CD4-positive, alpha-beta T cell treated with Interferon gamma for 1 hour (primary cell): ENCODE measurements at regions not wholly inside any gene's neighbourhood (a gene's known extent, or its start where the extent isn't known, plus 50 kb on each side); places are given as distances from the start of the nearest gene placed in this dataset.

Source experiments
- DNase-seq: peaks from one replicate; pipeline ENCODE4 v3.0.0-alpha.2; 2020

DNA sequence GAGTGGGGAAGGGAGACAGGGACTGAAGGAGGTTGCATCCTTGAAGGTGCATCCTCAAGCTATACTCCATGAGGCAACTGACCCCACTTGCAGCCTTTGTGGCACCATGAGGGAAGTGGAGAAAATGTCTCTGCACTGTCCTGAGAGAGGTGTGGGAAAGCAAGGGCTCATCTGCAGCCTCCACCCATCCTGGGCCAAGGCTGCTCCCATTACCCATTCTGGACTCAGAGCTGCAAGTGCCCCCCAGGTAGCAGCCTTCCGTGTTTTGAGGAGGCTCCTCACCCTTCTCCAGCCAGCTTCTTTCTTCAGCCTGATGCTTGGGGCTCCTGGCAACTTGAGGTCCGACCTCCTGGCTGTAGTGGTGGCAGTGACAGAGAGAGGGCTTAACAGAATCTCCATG is 294.6 kb downstream of the CDH26 start:
- DNase-seq: no peak

DNA sequence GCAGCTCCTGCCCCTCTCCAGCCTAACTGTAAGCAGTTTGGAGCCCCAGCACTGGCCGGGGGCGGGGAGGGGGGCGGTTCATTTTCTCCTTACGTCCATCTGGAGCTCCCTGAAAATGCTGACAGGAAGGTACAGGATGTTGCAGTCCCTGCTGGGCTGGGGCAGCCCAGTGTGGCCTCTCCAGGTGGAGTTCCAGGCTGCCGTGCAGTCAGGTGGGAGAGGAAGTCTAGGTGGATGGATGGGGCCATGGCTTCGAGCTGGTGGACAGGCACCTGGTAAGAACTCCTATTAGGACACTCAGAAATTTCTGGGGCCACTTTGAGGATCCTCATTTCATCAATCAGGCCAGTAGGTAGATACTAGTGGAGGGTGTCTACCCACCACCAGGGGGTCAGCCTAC is 295.2 kb downstream of the CDH26 start:
- no peak for DNase-seq

DNA sequence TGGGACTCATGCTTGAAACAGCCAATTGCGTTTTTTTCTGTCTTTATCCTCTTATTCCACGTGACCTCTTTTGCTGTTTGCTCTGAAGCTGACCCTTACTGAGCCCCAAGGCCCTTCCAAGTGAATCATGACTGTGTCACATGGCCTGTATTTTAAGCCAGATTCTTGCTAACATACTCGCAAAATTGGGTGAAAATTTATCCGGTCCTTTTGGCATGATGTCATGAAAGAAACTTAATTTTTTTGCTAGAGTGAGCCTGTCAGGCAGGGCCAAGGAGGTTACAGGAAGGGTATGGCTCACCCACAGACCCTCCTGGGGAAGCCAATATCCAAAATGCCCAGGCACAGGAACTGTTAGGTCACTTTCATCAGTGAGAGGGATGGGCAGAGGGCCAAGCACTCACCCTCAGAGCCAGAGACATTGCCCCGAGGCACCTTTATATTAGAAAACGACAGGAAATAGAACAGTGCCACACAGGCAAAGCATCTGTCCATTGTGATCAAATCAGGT is 296.7 kb downstream of the CDH26 start:
- DNase-seq: no peak

DNA sequence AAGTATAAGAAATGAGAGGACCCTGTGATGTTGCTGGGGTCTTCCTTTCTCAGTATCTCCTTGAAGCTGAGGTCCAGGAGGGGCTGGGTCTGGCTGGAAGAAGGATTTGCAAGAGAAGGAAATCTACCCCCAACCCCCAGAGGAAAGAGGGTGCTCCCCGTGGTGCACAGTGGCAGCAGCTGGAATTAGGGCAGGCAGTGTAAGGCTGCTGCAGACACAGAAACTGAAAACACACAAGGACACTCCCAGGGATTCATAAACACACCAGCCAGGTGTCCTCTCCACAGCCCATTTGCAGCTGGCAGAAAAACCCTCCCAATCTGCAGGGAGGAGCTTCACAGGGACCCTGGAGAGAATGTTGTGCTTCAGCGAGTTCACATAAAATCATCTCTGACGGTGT is 297.2 kb downstream of the CDH26 start:
- DNase-seq: no peak

DNA sequence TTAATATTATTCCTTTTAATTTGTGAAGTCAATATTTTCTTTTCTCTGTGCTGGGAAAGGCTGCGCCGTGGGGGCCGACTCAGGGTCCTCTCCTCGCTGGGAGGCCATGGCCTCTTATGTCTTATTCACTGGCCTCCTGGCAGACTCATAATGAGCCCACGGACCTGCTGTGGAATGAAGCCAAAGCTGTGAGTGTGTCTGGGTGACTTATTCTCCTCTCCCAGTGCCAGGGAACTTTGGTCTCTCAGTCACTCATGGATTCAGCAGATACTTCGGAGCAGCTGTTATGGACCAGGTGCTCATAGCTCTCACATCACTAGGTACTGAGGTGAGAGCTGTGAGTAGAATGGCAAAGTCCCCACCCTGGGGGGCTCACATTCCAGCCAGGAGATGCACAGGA is 297.6 kb downstream of the CDH26 start:
- DNase-seq: no peak

DNA sequence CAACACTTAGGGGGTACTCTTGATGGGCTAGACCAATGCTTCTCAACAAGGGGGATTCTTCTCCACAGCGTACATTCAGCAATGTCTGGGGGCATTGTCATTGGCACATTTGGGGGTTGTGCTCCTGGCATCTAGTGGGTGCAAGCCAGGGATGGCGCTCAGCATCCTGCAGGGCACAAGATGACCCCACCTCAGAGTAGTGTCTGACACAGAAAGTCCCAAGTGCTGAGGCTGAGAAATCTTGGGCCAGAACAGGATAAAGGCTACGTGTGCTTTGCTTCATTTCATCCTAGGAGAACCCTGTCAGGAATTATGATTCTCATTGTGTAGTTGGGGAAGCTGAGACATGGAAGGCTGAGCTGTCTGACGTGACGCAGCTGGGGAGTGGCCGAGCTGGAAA is 298.6 kb downstream of the CDH26 start:
- DNase-seq: no peak

DNA sequence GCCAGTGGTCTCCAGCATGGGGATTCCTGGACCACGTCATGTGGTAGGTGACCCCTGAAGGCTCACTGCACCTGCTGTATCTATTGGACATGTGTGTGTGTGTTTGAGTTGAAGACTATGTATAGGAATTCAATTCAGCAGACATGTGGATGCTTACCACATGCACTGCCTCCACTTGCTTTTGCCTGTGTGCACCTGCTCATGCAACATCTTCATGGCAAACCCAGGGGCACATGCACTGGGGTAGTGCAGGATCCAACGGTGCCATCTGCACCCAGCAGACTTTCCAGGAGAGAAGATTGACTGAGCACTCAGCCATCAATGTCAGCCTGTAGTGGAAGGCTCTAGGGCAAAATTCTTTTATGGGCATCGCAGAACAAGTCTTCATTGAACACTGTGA is 299.4 kb downstream of the CDH26 start:
- no peak for DNase-seq

DNA sequence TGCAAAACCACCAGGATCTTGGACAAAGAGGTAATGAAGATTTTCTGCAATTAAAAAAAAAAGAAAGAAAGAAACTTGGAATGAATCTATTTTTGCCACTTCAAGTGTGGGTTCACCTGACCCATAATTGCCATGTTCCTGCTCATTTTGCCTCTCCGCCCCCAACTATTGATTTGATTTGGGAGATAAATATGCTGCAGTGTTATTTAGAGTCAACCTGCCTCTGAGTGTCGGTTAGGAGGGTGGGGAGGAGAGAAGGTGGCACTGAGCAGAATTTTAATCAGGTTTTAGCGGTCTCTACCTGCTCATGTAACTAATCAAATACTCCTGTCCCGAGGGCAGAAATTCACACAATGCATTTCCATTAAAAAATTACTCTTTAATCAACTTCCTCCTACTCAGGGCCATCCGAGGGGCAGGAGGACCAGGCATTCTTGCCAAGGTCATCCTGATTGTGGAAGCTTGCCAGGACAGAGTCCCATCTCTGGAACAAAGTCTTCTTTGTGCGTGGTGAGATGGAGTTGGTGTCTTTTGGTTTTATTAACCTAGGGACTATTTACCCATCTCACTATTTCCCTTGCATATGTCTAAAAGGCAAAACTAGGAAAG is 300.1 kb downstream of the CDH26 start:
- DNase-seq: no peak

DNA sequence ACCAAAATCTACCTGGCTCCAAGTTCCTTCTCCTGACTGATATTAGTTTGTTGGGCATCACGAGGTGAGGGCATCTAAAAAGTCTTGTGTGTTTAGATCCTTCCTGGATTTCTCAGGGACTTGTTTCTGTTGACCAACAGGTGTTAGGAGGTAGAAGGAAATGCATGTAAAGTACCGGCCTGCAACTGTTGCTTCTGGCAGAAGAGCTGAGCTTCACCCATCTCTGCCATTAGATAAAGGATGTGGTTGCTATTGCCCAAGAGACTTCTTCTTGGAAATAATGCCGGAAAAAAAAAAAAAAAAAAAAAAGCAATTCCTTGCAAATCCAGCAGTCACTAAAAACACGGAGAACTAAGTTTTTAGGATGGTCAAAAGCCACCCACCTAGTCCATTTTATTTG is 303.1 kb downstream of the CDH26 start:
- no peak for DNase-seq

DNA sequence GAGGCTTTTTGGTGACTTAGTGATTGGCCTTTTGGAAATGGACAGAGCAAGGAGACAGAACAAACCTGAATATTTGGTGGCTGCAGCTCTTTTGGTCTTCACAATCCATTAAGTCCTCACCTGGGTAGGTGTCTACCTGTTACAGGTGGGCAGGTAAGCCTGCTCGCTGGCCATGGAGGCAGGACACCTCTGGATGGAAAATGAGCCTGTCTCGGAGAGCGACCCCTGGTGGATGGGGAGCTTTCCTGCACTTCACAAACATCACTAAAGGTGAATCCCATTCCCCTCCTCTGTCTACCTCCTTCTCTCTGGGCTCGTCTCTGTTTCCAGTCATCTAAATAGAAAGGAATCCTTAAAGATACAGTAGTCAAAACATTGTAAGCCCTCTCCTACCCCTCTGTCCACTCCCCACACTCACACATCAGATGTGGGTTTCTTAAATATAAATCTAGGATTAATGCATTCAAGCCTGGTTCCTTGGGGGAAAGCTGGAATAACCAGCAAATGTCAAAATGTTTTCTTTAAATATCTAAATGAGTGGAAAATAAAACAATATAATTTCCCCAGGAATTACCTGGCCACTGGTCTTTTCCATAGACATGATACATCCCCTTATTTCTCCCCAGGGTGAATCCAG is 304.9 kb downstream of the CDH26 start:
- peak; percentile 32 for DNase-seq

DNA sequence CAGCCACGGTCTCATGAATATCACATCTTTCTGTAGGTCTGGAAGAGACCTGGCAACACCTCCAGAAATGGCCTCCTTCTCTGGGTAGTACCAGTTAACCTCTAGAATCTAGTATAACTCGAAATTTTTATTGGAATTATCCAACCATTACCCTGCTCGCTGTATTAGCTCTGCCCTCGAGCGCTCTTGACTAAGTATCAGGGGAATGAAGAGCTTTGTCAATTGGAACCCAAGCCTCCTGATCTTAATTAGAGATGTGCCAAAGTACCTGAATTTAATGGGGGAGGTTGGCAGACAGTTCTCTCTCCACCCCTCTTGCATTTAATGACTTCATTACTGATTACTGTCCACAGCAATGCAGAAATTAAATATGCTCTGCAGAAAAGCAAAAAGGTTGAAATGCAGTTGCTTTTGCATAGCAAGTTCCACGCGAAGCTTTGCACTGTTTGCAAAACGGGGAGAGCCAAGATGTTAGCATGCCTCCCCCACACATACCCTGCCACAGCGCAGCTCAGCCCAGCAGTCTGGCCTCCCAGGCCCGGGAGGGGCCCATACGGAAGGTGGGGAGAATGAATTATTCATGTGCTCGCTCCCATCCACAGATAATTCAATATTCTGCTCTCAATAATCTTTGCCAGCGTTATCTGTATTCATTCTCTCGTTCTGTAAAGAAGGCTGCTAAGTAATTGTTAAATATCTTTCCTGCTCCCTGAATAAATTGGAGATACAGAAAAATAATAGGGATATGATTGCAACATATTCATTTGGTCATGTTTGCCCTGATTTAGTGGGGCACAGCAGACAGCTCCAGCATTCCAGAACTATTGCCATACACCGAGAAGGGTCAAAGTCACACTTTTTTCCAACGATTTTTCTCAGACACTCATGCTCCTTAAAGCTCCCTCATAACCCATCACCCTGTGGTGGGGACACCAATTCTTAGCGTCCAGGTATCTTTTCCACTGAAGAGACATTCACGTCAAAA is 305.8 kb downstream of the CDH26 start:
- DNase-seq: no peak

DNA sequence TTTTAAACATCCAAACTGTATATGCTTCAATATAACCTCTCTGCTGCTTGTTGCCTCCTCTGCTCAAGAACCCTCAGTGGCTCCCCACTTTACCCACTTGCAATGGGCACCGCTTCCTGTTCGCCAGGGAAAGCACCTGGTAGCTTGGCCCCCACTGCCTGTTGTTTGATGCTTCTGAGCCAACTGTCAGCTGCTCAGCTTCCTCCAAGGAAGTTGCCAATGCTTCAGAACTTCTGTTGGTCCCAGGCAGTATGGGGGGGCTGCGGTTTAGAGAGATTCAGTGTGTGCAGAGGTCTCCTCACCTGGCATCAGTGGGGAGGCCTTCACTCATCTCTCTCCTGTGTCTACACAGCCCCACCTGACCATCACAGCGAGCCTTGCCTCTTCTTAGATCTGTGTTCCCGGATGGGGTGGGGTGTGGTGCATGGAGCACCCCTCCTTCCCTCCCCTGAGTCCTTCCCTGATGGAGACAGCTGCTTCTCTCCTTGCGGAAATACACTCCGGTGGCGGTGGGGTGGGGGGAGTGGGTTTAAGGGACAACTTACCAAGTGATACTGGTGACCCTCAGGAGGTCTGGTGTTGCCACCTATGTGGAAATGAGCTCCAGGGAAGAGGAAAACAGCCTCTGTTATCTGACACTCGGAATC is 308.1 kb downstream of the CDH26 start:
- DNase-seq: no peak

DNA sequence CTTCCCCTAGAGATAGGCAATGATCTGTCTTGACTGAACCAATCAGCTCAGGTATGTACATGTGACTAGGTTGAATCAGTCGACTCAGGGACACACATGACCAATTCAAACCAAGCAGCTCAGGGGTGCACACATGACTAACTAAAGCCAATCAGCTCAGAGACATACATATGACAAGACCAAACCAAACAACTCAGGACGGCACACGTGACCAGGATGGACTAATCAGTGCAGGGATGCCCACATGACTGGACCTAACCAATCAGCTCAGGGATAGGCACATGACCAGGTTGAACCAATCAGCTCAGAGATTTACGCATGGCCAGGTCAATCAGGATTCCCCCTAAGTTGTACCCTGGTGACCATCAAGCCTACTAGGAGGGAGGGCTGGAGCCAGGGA is 310.3 kb downstream of the CDH26 start:
- no peak for DNase-seq

DNA sequence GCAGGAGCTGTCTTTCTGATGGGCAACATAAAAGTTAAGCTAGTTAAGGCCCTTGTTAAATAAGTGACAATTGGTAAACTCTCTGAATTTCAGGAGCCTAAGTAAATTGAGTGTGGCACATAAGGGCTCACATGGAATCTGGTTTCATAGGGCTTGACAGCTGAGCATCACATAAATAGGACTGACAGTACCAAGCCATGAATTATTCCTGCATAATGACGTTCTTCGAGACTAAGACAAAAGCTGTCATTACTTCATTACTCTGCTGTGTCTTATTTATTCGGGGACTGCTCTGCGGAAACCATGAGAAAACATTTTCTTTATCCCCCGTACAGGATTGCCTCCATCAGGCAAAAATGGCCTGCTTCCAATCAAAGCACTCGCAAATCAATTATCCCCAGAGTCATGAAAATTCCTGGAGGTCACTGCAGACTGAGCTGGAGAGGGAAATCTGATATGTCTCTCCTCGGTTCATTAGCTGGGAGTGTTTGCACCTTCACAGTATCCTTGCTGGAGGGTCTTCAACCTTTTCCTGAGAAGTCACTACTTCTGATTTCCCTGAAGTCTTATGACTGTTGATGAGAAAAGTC is 311.4 kb downstream of the CDH26 start:
- no peak for DNase-seq

DNA sequence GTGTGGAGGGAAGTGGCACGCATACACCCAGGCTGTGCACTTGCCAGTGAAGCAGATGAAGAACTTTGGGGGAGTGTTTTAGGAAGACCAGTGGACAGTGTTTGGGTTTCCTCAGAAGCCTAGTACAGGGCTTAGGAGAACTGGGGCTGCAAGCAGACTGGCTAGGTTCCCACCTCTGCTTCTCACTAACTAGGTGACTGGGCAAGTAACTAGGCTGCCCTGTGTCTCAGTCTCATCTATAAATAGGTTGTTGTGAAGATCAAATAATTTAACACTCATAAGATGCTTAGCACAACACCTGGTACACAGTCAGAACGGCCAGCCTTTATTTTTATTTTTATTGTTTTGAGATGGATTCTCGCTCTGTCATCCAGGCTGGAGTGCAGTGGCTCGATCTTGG is 312.1 kb downstream of the CDH26 start:
- no peak for DNase-seq

DNA sequence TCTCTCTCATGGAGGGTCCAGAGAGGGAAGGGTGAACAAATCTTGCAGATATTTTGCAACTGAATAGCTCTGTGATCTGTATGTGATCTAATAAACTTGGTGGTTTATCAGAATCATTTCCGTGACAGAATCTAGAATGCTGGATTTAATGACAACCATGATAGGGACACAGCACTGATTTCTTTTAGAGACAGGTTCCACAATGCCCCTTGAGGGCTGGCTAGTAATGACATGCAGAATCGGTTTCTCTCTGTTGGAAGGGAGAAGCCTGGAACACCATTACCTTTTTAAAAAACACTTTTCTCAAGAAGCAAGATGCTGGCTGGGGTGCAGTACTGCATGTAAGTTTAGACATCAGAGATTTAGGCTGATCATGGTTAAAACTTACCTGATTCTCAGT is 313.4 kb downstream of the CDH26 start:
- no peak for DNase-seq

DNA sequence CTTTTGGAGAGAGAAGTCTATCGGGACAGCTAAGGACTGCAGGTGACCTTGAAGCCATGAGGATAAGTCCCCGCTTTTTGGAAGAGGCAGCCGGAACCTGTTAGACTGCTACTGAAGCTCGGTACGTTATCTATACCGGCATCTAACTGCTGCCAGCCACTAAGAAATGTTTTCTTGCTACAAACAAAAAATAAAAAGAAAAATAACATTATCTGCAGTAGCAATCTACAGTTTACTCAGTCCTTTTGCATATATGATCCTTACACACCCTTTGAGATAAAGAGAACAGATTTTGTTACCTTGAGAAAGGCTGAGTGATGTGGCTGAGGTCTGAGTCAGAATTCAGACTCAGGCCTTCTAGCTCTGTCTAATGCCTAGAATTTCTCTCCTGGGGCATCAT is 314.6 kb downstream of the CDH26 start:
- no peak for DNase-seq

DNA sequence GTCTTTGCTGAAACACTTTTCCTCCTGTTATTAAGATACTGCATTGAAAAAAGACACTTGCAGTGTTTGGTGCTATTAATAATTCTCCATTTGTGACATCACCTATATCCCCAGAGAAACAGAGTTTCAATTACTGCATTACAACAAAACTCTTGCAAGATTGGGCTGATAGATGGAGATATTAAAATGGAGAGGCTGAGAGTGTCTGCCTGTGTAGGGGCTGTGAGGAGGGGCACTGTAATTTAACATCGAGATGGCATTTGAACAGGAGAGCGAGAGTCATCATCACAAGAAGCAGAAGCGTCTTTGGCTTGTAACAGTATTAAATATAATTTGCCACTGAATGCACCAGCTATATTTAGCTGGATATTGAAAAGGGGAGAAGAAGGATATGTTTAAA is 316.5 kb downstream of the CDH26 start:
- no peak for DNase-seq

DNA sequence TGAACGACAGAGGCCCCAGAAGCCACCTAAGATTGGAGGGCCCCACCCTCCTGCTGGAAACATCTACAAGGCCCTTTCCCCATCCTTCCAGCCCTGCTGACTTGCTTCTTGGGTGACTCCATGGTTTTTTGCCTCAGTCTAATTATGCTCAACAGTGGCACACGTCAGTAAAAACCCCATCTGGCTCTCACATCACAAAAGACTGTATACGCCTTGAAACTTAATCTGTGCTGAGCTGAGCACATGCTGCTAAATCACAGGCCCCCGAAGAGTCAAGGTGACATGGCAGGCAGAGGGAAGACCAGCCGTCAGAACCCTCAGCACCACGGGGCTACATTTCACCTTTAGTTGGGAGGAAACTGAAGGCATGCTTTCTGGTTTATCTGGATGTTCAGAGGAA is 323.1 kb downstream of the CDH26 start:
- no peak for DNase-seq

DNA sequence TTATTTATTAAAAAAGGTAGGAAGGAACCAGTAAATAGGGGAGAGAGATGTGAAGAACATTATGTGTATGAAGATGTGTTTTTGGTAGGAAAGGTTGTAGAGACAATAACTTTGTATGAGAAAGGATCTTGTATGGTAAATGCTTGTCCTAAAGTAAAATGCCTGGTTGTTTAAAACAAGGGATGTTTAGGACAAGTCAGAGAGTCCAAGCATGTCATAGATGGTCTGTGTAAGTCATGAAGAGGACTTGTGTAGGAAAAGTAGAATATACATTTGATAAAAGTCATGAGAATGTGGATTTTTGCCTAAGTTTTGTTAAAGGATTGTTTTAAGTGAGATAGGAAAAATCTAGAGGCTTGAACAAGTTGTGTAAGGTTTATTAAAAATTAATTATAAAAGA is 325.1 kb downstream of the CDH26 start:
- DNase-seq: no peak

DNA sequence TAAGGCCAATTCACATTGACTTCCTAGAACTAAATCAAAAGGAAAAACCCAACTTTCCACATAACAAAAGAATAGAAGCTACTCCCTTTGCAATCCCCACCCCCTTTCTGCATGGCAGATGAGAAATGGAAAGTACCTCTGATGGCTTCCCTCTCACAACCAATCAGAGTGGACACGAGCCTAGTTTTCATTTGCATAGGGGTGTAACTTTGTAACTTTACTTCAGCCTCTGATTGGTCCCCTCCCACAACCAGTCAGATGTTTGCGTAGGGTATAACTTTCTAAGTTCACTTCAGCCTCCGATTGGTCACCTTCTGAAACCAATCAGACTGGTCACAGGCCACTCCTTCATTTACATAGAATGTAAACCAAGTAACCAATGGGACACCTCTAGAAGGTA is 328.5 kb downstream of the CDH26 start:
- no peak for DNase-seq

DNA sequence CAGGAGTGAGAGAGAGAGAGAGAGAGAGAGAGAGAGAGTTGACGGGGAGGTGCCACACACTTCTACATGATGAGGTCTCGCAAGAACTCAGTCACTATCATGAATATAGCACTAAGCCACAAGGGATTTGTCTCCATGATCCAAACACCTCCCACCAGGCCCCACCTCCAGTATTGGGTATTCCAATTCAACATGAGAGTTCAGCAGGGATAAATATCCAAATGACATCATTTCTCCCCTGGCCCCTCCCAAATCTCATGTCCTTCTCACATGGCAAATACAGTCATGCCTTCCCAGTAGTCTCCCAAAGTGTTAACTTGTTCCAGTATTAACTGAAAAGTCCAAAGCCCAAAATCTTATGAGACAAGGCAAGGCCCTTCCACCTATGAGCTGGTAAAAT is 330.7 kb downstream of the CDH26 start:
- DNase-seq: no peak

DNA sequence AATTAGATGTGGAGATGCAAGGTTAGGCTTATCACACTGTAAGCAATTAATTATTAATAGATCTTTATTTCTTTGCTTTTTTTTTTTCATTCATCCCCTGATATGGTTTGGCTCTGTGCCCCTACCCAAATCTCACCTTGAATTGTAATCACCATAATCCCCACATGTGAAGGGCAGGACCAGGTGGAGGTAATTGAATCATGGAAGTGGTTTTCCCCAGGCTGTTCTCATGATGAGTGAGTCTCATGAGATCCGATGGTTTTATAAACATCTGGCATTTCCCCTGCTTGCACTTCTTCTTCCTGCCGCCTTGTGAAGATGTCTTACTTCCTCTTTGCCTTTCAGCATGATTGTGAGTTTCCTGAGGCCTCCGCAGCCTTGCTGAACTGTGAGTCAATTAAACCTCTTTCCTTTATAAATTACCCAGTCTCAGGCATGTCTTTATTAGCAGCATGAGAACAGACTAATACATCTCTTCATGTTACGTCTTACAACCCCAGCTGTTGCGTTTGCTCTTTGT is 333.8 kb downstream of the CDH26 start:
- DNase-seq: no peak
